ENCODE measurements at regions not wholly inside any gene's neighbourhood (a gene's known extent, or its start where the extent isn't known, plus 50 kb on each side); places are given as distances from the start of the nearest gene placed in this dataset.

DNA sequence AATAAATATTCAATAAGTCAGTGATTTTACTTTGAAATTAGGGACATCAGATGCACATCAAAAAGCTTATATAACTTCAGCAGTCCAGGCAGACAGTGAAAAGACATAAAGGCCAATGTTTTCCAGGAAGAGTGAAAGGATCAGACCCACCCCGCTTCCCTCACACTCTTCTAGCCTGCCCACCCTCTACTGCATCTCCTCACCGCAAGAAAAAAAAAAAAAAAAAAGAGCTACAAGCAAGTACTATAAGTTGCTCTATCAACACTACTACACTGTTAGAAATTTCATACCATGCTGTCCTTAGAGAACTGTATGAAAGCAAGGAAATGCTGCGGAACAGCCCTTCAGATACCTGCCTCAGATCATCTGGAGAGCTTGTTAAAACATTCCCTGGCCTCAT lies 240.8 kb downstream of the ZEB2 start:
- no peak for DNase-seq

DNA sequence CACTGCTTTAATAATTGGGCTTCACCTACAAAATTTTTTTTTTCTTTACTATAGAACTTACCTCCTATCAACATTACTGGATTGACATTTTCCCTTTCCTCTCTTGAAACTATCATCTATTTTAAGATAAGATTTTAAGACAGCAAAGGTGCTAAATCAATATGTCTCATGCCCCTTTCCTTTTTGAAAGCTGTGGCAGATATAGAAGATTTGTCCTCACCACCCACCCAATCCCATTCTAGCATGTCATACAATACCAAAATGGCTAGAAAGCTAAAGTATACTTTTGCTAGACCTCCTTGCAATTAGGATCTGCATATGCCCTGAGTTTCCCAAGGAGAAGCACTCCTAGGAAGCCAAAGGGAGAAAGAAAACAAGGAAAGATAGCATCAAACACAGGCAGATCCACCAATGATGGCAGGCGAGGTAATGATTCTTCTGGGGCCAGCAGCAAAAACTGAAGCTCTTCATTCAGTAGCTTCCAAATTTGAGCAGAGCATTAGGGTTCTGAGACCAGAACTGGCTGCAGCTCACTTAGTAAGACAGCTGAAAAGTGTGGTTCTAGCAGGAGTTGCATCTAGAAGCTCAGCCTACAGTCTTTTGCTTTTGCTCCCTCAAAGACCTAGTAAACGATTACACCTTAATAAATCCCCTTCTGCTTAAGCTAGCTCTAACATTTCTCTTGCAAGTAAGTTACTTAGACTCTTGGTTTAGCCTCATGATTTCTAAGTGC lies 242.1 kb downstream of the ZEB2 start:
- DNase-seq, result no peak

DNA sequence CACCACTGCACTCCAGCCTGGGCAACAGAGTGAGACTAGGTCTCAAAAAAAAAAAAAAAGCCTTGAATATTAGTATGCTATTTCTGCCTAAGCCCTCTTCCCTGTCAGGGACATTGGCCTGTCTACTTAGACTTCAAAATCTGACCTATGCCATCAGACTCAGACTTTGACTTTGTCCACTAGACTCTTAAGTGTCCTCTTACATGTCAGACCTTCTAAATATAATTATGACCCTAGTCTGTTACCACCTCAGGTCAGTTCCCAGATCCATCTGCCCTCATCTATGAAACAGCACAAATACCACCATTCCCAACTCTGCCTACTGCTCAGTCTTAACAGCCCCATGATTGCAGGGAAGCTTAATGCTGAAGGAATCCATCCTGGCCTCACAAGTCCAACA lies 244.6 kb downstream of the ZEB2 start:
- no peak for DNase-seq

DNA sequence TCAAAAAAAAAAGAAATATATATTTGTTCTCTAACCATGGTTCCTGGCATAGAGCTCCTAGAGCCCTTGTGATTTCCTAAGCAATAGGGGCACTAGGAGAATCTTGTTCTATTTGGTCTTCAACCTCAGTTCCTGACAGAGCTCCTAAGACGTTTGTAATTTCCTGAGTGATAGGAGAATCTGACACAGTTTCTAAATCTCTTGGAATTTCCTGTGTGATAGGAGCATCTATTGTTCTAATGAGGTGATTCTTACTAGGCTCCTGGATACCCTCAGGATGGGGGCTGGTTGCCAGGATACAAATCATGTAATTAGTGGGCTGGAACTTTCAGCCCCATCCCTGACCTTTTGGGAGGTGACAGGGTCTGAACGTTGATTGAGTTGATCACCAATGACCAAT lies 245.8 kb downstream of the ZEB2 start:
- no peak for DNase-seq

DNA sequence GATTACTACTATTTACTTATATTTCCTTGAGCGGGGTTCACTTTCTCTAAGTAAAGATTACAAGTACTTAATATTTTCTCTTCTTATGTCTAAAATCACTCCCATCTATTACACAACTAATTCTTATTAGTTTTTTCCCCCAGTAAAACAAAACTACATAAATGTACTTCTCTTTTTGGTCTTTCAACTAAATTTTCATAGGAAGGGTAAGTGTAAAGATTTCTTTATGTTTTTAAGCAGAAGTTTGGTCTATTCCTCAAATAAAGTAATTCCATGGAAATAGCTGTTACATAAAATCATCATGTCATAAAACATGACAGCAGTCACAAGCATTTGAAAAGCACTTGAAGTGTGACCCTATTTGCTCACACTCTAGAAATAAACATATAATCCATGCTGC lies 249.0 kb downstream of the ZEB2 start:
- DNase-seq, result no peak

DNA sequence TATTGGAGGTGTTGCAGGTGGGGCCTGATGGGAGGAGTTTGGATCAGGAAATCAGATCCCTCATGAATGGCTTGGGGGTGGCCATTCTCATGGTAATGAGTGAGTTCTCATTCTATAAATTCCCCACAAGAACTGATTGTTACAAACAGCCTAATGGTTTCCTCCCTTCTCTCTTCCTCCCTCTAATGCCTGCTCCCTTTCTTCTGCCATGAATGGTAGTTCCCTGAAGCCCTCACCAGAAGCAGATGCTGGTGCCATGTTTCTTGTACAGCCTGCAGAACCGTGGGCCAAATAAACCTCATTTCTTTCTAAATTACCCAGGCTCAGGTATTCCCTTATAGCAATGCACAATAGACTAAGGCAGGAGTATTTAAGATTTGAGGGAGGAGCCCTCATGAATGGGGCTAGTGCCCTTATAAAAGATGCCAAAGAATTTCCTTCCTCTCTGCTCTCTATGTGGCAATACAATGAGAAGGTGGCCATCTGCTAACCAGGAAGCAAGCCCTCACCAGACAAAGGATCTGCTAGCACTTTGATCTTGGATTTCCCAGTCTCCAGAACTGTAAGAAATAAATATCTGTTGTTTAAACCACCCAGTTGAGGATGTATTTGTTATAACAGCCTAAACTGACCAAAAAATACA lies 251.8 kb downstream of the ZEB2 start:
- DNase-seq, result no peak

DNA sequence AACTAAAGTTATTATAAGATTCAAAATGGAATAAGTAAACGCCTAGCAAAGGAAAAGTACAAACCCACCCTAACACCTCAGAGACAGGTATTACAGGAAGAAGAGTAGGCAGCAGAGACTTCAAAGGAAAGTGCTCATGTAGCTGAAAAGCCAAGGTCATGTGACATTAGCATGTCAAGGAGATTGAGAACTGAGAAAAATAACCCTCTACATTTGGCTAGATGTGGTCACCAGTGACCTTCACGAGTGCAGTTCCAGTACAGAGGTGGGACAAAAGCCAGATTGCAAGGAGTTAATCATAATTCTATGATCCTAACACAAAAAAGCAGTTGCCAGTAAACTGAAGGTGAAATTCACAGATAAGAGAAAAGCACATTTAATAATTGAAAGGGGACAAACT lies 252.7 kb downstream of the ZEB2 start:
- DNase-seq, result no peak

DNA sequence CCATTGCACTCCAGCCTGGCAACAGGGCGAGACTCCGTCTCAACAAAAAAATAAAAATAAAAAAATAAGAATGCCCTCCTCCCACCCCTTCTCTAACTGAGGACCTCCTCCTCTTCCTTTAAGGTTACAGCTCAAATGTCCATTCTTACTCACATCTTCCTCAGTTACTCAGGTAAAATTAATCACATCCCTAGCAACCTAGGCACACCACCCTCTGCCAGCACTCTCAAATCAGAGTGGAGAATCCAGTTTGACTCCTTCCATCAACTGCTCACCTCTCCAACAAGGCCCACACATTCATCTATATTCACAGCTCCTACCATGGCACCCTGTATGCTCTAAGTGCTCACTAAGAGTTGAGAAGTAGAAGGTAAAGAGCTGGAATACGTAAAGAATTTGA lies 254.3 kb downstream of the ZEB2 start:
- DNase-seq, result no peak

DNA sequence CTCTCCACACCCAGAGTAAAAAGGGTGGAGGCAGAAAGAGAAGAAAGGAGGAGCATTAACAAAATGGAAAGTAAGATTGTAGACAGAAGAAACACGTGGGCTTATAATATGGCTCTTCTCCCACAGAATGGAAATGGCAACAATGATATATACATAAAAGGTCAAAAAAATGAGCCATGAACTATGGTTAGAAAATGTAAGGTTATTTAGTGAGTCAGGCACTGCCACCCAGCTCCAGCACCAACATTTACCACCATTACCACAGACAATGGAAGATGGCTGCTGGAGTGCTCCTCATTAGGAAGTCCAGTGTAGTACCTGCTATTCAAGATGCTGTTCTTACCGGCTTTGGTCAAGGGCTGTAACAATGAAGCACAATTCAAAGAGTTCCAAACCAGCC lies 258.0 kb downstream of the ZEB2 start:
- no peak for DNase-seq

DNA sequence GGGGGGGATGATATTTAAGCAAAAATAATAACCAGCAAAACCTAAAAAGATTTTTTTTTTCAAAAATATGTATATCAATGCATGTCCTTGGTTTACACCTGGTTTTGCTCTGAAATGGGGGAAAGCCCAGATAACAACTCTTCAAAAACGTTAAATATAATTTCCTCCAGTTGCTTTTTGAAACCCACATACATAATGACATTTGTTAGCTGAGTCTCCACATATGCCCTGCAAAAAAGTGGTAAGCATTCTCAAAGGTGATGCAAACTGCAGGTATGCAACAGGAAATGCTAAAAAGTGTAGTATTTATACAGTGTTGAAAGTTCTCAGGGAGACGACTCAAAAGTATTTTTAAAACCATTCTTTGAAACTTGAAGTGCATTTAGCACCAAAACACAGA lies 258.6 kb downstream of the ZEB2 start:
- DNase-seq, result no peak

DNA sequence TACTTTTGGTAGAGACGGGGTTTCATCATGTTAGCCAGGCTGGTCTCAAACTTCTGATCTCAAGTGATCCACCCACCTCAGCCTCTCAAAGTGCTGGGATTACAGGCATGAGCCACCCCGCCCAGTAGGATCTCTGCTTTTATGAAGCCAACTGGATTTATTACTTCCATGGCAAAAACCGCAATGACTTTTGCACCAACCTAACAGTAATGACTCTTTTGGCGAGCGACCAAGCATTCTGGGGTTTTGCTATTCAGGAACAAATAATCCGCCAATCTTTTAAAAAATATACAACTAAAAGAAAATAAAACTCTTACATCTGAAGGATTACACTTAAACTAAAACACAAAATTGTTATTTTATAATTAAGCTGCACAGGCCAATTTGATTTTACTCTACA lies 260.6 kb downstream of the ZEB2 start:
- DNase-seq, result no peak

DNA sequence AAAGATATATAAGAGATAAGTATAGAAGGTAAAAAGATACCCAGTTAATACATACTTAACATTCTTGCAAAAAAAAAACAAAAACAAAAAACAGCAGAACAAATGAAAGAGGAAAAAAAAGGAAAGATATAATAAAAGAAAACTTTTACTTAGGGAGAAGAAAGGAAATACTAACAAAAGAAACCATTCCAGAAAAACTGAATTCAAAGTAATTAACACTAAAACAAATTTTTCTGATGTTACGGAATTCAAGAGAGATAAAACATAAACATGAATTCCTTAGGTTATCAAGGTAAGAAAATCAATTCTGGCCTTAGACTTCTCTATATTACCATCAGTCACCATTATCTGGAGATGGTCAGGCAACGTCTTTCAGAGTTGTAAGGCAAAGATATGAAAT lies 261.8 kb downstream of the ZEB2 start:
- no peak for DNase-seq

DNA sequence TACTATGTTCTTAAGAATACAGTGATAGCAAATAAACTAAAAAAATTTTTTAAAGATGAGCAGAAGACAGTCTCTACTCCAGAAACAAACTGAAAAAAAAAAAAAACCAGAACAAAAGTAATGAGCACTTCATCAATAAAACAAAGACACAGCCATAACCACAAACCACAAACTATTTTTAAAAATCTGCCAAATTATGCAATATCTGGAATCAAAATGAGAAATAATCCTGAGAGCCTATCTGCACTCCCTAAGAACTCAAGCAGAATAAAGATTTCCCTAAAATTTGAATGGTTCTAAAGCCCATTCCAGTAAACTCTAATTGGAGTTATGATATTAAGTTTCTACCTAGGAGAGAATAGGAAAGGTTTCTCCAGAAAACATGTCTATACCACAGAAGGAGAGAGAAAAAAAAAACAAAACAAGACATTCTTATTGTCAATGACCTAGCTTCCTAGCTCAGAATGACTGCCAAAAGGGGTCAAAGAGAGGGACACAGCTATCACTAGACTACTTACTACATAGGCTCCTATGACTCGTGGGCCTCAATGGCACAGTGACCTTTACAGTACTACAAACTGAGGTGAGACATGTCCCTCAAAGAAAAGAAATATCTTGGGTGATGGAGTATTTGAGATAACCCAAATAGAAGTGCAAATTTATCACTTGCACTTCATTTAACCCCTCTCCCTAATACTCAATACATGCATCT lies 262.8 kb downstream of the ZEB2 start:
- no peak for DNase-seq

DNA sequence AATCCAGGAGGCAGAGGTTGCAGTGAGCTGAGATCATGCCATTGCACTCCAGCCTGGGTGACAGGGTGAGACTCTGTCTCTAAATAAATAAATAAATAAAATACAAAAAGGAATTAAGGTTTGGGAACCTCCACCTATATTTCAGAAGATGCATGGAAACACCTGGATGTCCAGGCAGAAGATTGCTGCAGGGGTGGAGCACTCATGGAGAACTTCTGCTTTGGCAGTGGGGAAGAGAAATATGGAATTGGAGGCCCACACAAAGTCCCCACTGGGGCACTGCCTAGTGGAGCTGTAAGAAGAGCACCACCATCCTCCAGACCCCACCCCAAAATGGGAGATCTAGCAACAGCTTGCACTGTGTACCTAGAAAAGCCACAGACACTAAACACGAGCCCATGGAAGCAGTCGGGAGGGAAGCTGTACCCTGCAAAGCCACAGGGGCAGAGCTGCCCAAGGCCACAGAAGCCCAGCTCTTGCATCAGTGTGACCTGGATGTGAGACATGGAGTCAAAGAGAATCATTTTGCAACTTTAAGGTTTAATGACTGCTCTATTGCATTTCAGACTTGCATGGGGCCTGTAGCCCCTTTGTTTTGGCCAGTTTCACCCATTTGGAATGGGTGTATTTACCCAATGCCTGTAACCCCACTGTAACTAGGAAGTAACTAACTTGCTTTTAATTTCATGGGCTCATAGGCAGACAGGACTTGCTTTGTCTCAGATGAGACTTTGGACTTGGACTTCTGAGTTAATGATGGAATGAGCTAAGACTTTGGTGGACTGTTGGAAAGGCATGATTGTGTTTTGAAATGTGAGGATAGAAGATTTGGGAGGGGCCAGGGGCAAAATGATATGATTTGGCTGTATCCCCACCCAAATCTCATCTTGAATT lies 265.3 kb downstream of the ZEB2 start:
- DNase-seq, result no peak

DNA sequence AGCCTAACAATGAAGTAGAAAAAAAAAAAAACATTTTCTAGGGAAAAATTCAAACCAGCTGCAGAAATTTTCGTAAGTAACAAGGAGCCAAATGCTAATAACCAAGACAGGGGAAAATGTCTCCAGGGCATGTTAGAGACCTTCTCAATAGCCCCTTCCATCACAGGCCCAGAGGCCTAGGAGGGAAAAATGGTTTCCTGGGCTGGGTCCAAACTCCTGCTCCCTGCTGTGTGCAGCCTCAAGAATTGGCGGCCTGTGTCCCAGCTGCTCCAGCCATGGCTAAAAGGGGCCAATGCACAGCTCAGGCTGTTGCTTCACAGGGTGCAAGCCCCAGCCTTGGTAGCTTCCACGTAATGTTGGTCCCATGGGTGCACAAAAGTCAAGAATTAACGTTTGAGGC lies 266.2 kb downstream of the ZEB2 start:
- DNase-seq, result no peak

DNA sequence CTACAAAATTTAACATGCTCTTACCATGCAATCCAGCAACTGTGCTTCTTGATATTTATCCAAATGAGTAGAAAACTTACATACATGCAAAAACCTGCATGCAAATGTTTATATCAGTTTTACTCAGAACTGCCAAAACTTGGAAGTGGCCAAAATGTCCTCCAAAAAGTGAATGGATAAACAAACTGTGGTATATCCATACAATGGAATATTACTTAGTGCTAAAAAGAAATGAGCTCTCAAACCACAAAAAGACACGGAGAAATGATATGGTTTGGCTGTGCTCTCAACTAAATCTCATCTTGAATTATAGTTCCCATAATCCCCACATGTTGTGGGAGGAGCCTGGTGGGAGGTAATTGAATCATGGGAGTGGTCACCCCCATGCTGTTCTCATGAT lies 267.2 kb downstream of the ZEB2 start:
- DNase-seq, result no peak

DNA sequence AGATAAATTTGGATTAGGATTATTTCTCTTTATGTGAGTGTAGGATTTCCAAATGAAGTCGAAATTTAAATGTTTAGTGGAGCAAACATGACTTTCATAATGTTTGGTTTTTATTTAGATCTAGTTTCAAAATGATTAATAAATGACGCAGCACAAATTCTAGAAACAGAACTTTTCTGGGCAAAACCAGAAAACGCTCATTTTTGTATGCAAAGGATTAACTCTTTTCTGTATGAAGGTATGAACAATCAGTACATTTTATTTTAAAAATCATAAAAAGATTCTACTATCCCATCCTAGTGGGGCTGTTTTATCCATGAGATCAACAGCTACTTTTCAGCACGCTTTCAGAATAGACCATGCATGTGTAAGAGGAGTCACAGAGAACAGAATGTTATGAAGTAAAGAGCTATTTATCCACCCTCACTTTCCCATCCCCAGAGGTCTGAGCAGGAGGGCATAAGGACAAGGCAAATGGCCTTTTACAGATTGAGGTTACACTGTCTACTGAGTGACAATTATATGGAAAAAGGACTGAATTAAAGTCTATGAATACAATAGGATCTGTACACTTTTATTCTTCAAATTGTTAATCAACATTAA lies 270.8 kb downstream of the ZEB2 start:
- no peak for DNase-seq

DNA sequence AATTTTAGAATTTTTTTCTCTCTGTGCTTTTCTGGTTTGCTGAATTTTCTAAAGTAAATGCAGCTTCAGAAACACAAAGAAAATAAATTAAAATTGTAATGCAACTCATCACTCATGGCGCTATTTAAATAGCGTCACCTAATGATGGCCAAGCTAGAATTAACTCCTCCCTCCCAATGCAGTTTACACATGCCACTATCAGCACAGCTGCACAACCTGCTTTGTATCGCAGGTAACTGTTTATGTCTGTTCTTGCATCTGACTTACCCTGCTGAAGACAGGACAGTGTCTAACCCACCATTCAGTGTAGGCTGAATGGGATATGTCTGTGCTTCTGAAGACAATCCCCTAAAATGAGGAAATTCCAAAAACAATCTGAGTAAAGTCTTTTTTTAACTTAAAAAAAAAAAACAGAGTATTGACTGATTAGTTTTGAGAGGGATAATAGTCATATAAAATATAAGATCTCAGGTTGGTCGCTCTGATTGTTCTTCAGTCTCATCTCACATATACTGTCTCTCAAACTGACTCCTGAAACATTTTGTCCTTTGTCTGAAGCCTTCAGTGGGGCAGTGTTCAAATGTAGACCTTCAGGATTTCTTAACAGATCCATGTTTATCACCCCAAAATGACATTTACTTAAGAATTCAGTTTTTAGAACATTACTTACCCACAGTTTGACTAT lies 271.4 kb downstream of the ZEB2 start:
- no peak for DNase-seq

DNA sequence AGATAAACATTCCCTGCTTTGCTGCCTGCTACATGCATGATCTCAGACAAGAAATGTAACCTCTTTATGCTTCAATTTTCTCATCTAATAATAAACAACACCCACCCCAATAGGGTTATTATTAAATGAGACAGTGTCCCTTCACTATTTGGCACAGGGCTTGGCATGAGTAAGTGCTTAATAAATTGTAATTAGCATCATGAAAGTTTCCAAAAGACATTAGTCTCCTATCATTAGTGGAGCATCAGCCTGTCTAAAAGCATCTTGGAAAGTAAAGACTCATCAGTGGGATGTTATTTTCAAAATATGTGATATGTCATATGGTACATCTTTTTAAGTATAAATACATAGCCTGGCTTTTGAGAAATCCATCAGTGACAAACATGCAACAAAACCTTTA lies 275.0 kb downstream of the ZEB2 start:
- no peak for DNase-seq

DNA sequence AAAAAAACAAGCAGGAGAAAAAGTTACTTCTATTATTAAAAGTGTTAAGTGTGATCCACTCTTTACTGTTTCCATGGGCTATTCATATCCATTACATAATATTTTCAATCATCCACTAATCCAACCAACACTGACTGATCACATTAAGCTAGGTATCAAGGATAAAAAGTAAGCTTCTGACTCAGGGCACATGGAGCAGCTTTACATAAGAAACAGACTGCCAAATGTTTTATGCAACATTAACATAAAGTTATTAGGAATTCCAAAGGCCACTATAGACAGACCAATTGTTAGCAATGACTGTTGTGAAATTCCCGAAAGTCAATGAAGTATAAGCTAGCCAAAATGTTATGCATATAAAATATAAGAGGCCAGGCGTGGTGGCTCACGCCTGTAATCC lies 277.6 kb downstream of the ZEB2 start:
- DNase-seq, result no peak

DNA sequence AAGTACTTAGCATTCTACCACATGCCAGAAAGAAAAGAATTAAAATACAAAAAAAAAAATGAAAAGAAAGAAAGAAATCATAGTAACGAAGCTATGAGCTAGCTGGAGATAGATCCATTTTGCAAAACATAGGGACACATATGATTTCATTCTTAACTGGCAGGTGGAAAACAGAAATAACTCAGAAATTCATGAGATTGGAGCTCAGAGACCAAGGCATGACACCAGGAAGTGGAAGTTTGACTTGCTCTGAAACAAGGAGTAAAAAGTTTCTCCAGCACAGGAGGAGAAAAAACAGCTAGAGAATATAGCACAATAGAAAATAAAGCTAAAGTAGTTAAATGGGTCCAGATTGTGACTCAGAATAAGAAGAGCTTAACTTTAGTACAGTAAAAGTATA lies 278.1 kb downstream of the ZEB2 start:
- DNase-seq, result no peak

DNA sequence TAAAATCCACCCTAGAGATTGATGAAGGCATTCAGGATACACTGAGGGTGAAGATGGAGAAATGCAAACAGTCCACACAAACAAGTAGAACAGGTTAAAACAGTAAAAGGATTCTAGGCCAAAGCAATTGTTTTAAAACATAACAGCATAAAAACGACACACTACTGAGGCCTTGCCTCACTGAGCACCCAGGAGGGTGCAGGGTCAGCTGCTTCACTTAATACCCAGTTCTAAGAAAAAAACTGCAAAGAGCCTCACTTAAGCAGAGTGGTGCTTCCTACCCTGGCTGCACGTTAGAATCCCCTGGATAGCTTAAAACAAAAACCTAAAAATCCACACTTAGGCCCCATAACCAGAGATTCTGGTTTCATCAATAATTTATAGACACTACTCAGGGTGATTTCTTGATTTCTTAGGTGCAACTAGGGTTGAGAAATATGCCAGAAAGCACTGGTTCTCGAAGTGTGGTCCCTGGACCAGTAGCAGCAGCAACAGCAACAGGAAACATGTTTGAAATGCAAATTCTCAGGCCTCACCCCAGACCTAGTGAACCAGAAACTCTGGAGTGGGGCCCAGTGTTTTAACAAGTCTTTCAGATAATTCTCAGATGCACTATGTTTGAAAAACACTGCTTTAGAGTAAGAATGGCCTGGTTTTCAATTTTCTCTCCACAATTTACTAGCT lies 279.1 kb downstream of the ZEB2 start:
- no peak for DNase-seq

Measured in activated T-cell treated with anti-CD3 and anti-CD28 coated beads for 4 hours (primary cell).